Hepatocyte (in vitro differentiated cells): ENCODE measurements at regions not wholly inside any gene's neighbourhood (a gene's known extent, or its start where the extent isn't known, plus 50 kb on each side); places are given as distances from the start of the nearest gene placed in this dataset.
"Not testable (repeated sequence)": the region's sequence is repeated elsewhere in the genome, so short reads cannot be mapped to it uniquely, and the experiment has no call there.

Source experiments
- DNase-seq: peaks from one replicate; pipeline ENCODE4 v3.0.0-alpha.2; 2016; ENCODE audit warnings: low spot score
- H2AFZ ChIP-seq: fragments of 200-600 bp; sonication (generic); 2 replicates; pipeline ENCODE4 v1.6.0; 2016; ENCODE audit warnings: antibody characterized with exemption, mild to moderate bottlenecking
- H3K27ac ChIP-seq: fragments of 200-600 bp; sonication (generic); 2 replicates; pipeline ENCODE4 v1.5.1; 2016; ENCODE audit warnings: mild to moderate bottlenecking
- H3K27me3 ChIP-seq: fragments of 200-600 bp; sonication (generic); 2 replicates; pipeline ENCODE4 v1.6.1; 2016
- H3K36me3 ChIP-seq: fragments of 200-600 bp; sonication (generic); replicated peaks from 2 replicates; pipeline ENCODE4 v1.5.1; 2016; ENCODE audit warnings: low read depth; ENCODE audit not compliant: insufficient read depth
- H3K4me1 ChIP-seq: fragments of 200-600 bp; sonication (generic); 2 replicates; pipeline ENCODE4 v1.5.1; 2016; ENCODE audit warnings: mild to moderate bottlenecking, moderate library complexity; ENCODE audit not compliant: insufficient read depth
- H3K4me2 ChIP-seq: fragments of 200-600 bp; sonication (generic); 2 replicates; pipeline ENCODE4 v1.6.0; 2016
- H3K4me3 ChIP-seq: fragments of 200-600 bp; sonication (generic); 2 replicates; pipeline ENCODE4 v1.5.1; 2016; ENCODE audit warnings: mild to moderate bottlenecking
- H3K79me2 ChIP-seq: fragments of 200-600 bp; sonication (generic); 2 replicates; pipeline ENCODE4 v1.6.0; 2017; ENCODE audit warnings: mild to moderate bottlenecking
- H3K9me2 ChIP-seq: fragments of 200-600 bp; sonication (generic); replicated peaks from 2 replicates; pipeline ENCODE4 v1.6.0; 2017; ENCODE audit warnings: mild to moderate bottlenecking; ENCODE audit not compliant: insufficient read depth
- H3K9me3 ChIP-seq: fragments of 200-600 bp; sonication (generic); 2 replicates; pipeline ENCODE4 v1.5.1; 2016; ENCODE audit warnings: low read depth, mild to moderate bottlenecking
- H4K20me1 ChIP-seq: fragments of 200-600 bp; sonication (generic); 2 replicates; pipeline ENCODE4 v1.6.0; 2016; ENCODE audit warnings: mild to moderate bottlenecking; ENCODE audit not compliant: insufficient read depth, poor library complexity, severe bottlenecking
- EZH2 ChIP-seq: fragments of 200-600 bp; sonication (generic); IDR thresholded peaks from 2 replicates; pipeline ENCODE4 v1.6.1; 2016; ENCODE audit warnings: antibody characterized with exemption, mild to moderate bottlenecking, borderline replicate concordance
- EZH2phosphoT487 ChIP-seq: fragments of 200-600 bp; sonication (generic); IDR thresholded peaks from one replicate; pipeline ENCODE4 v1.6.1; 2018; ENCODE audit warnings: antibody characterized with exemption, mild to moderate bottlenecking, low read depth, moderate library complexity; ENCODE audit not compliant: unreplicated experiment, severe bottlenecking
- WGBS: methylation state at CpG from one replicate; pipeline ENCODE4 v1.1.6; 2016; ENCODE audit warnings: low lambda C conversion rate; ENCODE audit errors: missing lambda C conversion rate; 5-methylcytosine and 5-hydroxymethylcytosine counted together
- TF ChIP-seq, protein P1 (sequence below): fragments of 200-600 bp; sonication (generic); IDR thresholded peaks from 2 replicates; pipeline ENCODE4 v1.5.1; 2016; ENCODE audit warnings: antibody characterized with exemption, mild to moderate bottlenecking; ENCODE audit not compliant: poor library complexity

DNA sequence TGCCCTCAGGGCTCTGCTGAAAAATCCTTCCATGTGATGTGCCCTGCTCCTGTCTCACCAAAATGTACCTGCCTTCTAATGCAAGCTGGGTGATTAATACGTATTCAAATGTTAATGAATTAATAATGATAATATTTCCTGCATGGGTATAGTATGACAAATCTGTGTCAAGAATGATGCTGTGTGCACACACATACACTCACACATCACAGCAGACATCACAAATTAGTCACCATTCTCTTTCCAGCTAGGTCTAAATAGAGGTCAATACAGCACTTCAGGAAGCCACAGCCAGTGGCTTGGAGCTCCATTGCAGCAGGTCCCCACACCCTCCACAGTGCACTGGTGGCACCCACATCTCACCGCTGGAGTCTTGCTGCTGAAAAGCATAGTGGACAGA lies 681.2 kb upstream of the NRP1 start:
- Histone ChIP-seq H3K36me3 (no peaks in the 10 kb centered on the region), H3K79me2 (no peaks in the 10 kb centered on the region), H2AFZ (no peak overlapping the region), H4K20me1 (no peaks in the 10 kb centered on the region), H3K9me3 (no peaks in the 10 kb centered on the region), H3K4me2 (no peak overlapping the region), H3K27me3 (no peaks in the 10 kb centered on the region), H3K27ac (no peak overlapping the region), H3K9me2 (no peaks in the 10 kb centered on the region), H3K4me1 (no peaks in the 10 kb centered on the region), H3K4me3 (no peak overlapping the region)
- TF ChIP-seq EZH2 (no peak), EZH2phosphoT487 (no peak)
- TF ChIP-seq, protein P1, sequence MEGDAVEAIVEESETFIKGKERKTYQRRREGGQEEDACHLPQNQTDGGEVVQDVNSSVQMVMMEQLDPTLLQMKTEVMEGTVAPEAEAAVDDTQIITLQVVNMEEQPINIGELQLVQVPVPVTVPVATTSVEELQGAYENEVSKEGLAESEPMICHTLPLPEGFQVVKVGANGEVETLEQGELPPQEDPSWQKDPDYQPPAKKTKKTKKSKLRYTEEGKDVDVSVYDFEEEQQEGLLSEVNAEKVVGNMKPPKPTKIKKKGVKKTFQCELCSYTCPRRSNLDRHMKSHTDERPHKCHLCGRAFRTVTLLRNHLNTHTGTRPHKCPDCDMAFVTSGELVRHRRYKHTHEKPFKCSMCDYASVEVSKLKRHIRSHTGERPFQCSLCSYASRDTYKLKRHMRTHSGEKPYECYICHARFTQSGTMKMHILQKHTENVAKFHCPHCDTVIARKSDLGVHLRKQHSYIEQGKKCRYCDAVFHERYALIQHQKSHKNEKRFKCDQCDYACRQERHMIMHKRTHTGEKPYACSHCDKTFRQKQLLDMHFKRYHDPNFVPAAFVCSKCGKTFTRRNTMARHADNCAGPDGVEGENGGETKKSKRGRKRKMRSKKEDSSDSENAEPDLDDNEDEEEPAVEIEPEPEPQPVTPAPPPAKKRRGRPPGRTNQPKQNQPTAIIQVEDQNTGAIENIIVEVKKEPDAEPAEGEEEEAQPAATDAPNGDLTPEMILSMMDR: no peak
- 90% methylated on average over 2 of the region's 2 CpGs for WGBS
- no peak for DNase-seq

GRCh38 chr10:34013235-34013634 lies 678.8 kb upstream of the NRP1 start:
- H3K4me2 ChIP-seq: no peak overlapping the region
- H3K9me2 ChIP-seq: no peaks in the 10 kb centered on the region
- H3K79me2 ChIP-seq: no peaks in the 10 kb centered on the region
- TF ChIP-seq EZH2phosphoT487 (no peak), EZH2 (no peak)
- TF ChIP-seq, protein P1: no peak
- H3K27me3 ChIP-seq: no peaks in the 10 kb centered on the region
- H3K9me3 ChIP-seq: no peaks in the 10 kb centered on the region
- H2AFZ ChIP-seq: no peak overlapping the region
- WGBS: 100% methylated on average over 2 of the region's 2 CpGs
- H3K4me1 ChIP-seq: no peaks in the 10 kb centered on the region
- H4K20me1 ChIP-seq: no peaks in the 10 kb centered on the region
- H3K27ac ChIP-seq: no peak overlapping the region
- no peak overlapping the region for H3K4me3 ChIP-seq
- no peak for DNase-seq
- no peaks in the 10 kb centered on the region for H3K36me3 ChIP-seq

DNA sequence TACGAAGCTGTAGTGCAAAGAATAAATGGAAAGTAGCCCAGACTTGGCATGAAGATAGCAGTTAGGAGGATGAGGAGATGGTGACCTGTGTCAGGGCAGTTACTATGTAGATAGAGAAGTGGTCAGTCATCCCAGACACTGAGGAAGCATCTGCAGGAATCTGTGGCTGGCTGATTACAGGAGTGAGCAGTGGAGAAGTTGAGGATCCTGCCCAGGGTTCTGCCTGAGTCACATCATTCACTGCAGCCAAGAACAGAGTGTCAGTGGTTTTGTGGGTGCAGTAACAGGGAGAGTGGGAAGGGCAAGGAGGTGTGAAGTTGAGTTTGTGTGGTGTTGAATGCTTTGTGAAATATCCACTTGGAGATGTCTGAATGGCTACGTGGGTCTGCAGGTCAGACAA lies 676.4 kb upstream of the NRP1 start:
- H3K36me3 ChIP-seq: no peaks in the 10 kb centered on the region
- H3K9me3 ChIP-seq: no peaks in the 10 kb centered on the region
- H4K20me1 ChIP-seq: no peaks in the 10 kb centered on the region
- no peak overlapping the region for H3K4me3 ChIP-seq
- DNase-seq: no peak
- no peak overlapping the region for H3K27ac ChIP-seq
- no peak overlapping the region for H2AFZ ChIP-seq
- no peaks in the 10 kb centered on the region for H3K9me2 ChIP-seq
- no peak overlapping the region for H3K4me2 ChIP-seq
- no peaks in the 10 kb centered on the region for H3K79me2 ChIP-seq
- H3K4me1 ChIP-seq: no peaks in the 10 kb centered on the region
- 92% methylated on average over 2 of the region's 2 CpGs for WGBS
- H3K27me3 ChIP-seq: no peaks in the 10 kb centered on the region
- TF ChIP-seq, protein P1: no peak
- TF ChIP-seq EZH2phosphoT487: no peak
- no peak for TF ChIP-seq EZH2

- H3K27ac ChIP-seq, H3K36me3 ChIP-seq, H3K79me2 ChIP-seq, H3K4me2 ChIP-seq, DNase-seq, H4K20me1 ChIP-seq, H3K9me3 ChIP-seq, H3K4me3 ChIP-seq, H2AFZ ChIP-seq, H3K4me1 ChIP-seq, H3K9me2 ChIP-seq, H3K27me3 ChIP-seq: not testable (repeated sequence)
- 93% methylated on average over 1 of the region's 1 CpG for WGBS
Observed at GRCh38 chr10:34010228-34010627, 675.8 kb upstream of the NRP1 start.
